ENCODE measurements at regions not wholly inside any gene's neighbourhood (a gene's known extent, or its start where the extent isn't known, plus 50 kb on each side); places are given as distances from the start of the nearest gene placed in this dataset.

DNA sequence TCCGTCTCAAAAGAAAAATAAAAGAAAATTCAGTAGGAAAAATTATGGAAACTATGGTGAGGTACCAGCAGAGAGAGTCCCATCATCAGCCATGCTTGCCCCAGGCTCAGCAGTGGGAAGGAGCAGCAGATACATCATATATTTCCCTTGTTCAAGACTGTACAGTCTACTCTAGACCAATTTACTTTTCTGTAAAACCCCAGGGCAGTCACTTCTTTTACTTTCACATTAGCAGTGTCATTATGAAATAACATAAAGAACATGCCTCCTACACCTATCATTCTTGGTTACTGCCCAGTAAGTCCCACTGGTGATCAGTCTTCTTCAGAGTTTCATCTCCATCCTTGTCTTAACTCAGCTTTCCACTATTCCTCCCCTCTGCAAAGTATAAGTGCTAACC lies 1145.0 kb downstream of the MAT2B start:
- DNase-seq (ENCODE audit: low spot score), result peak; percentile 7
- TF ChIP-seq CTCF (IDR thresholded peaks at IDR 0.05; ENCODE audit: extremely low read depth, missing control alignments), result no peak

DNA sequence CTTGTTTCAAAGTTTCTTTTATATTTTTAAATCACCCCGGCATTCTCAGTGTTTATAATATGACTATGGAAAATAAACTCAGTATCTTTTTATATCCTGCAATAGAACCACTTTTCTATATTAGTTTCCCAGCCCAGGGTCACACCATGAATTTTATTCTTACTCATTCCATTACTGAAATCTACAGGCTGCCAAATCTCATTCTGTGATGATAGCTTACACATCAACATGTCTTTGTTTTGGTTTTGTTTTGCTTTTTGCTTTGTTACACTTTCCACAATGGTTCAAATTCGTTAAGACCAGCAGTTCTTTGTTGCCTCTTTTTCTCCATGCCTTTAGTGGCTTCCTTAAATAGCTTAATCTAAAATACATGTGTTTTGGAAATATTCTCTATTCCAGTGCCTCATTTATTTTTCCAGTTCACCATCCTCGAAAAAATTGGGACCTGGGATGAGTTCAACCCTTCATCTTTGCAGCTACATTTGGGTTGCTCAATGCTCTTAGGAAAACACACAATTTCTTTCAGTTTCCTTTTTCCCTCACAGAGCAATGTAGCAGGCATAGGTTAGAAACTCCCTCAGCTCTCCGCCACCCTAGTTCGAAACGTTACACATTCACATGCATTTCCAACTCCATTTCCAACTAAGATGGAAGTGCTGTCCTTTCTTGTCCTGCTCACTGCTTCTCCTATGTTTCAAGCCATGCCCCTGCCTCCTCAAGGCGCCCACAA lies 1146.3 kb downstream of the MAT2B start:
- TF ChIP-seq CTCF (IDR thresholded peaks at IDR 0.05; ENCODE audit: extremely low read depth, missing control alignments), result no peak
- DNase-seq (ENCODE audit: low spot score), result peak; percentile 3

DNA sequence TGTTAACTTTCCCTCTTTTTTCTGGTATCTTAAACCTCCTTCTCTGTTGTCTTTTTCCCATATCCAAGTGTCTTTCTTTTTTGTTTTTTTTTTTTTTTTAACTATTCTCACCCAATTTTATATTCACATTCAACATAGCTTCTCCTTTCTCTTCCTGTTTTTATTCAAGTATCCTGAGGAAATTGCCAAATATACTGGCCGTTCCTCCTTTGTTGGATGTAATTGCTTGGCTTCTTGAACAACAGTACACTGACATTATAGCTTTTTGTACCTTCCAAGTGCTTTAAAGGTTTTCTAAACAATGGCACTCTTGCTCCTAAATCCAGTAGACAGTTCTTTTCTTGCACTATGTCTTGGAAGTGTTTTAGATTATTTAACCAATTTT lies 1146.8 kb downstream of the MAT2B start:
- no peak for DNase-seq (ENCODE audit: low spot score)
- TF ChIP-seq CTCF (IDR thresholded peaks at IDR 0.05; ENCODE audit: extremely low read depth, missing control alignments), result no peak

- no peak for DNase-seq (ENCODE audit: low spot score)
- TF ChIP-seq CTCF (IDR thresholded peaks at IDR 0.05; ENCODE audit: extremely low read depth, missing control alignments), result no peak
These were observed 1158.0 kb downstream of the MAT2B start for GRCh38 chr5:164663198-164663989.

DNA sequence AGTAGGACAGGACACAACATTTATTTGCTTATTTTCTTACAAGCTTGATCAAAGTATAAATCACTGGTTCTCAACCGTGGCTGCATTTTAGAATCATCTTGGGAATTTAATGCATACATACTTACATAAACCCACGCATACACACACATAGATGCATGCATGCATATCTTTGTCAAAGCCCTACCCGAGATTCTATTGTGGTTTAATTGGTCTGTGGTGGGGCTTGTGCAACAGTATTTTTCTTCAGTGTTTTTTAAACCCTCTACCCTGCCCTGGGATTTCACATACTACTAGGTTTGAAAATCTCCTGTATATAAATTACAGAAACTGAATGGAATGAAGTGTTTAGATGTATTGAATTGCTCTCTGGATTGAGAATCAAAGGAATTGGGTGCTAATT lies 1166.2 kb downstream of the MAT2B start:
- TF ChIP-seq CTCF (IDR thresholded peaks at IDR 0.05; ENCODE audit: extremely low read depth, missing control alignments), result no peak
- no peak for DNase-seq (ENCODE audit: low spot score)

DNA sequence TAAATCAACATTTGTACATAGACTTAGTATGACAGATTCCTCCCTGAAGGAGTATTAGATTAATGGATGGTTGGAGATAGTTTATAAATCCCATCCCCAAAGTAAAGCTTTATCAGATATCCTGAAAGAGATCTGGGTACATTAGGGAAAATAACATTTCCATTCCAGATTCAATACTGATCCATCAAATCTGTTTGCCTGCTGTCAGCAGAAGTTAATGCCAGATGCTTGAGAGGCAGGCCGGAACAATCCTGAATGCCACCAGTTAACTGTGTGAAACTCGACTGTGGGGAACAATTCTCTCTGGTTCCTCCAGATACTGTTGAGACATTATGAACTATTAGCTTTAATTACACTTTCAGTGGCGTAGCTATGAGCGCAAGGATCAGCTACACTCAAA lies 1166.8 kb downstream of the MAT2B start:
- no peak for DNase-seq (ENCODE audit: low spot score)
- no peak for TF ChIP-seq CTCF (IDR thresholded peaks at IDR 0.05; ENCODE audit: extremely low read depth, missing control alignments)

- no peak for TF ChIP-seq CTCF (IDR thresholded peaks at IDR 0.05; ENCODE audit: extremely low read depth, missing control alignments)
- DNase-seq (ENCODE audit: low spot score), result peak; percentile 7
These were observed 1167.7 kb downstream of the MAT2B start for GRCh38 chr5:164672931-164673694.
